HG03571 (cell line): ENCODE measurements at regions not wholly inside any gene's neighbourhood (a gene's known extent, or its start where the extent isn't known, plus 50 kb on each side); places are given as distances from the start of the nearest gene placed in this dataset.
"Not testable (repeated sequence)": the region's sequence is repeated elsewhere in the genome, so short reads cannot be mapped to it uniquely, and the experiment has no call there.

Experiments used
- ATAC-seq: cut with Tn5 transposase; IDR thresholded peaks from one replicate; pipeline ENCODE4 v1.9.1; 2021; ENCODE audit not compliant: unreplicated experiment

DNA sequence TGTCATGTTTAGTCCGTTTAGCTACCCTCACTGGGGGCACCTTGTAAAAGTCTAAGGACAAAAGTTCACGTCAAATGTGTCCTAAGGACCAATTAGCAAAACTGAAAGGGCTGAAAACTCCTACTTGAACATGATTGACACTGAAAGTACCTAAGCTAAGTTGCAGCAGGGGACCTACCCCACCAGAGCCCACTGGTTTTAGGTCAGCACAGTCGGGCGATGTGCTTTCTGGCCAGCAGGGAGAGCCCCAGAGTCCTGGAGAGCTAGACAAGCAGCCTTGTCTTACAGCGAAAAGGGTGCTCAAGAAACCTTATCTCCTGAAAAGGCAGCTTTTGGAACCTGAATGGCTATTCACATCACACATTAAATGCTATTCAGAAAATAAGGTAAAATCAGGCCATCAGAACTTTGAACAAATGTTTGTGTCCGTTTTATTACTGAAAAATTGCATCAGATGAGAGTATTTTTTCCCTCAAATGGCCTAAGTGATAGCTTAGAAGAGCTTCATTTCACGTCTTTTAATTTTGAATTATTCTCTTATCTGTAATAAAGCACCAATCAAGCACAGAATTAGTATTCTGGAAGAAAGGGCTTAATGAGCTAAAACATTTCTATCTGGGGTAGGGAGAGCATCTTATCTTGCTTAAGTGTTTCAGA, 52.2 kb upstream of the MKI67 start:
- ATAC-seq, result no peak

DNA sequence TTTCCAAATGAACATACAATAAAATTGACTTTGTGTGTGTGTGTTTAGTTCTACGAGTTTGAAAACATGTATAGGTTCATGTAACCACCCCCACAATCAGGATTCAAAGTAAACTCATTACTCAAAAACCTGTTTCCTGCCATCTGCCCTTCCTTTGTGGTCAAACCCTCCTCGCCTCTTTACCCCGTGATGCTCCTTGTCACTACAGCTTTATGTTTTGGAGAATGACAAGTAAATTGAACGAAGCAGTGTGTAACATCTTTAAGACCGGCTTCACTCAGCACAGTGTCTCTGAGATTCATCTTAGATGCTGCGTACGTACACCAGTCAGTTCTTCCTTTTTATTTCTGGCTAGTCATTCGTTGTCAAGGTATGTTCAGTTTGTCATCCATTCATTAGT, 54.6 kb upstream of the MKI67 start:
- ATAC-seq, result no peak

GRCh38 chr10:128185627-128186026, 59.4 kb upstream of the MKI67 start:
- no peak for ATAC-seq

- ATAC-seq, result no peak
Observed at GRCh38 chr10:128186959-128187787, 61.0 kb upstream of the MKI67 start.

DNA sequence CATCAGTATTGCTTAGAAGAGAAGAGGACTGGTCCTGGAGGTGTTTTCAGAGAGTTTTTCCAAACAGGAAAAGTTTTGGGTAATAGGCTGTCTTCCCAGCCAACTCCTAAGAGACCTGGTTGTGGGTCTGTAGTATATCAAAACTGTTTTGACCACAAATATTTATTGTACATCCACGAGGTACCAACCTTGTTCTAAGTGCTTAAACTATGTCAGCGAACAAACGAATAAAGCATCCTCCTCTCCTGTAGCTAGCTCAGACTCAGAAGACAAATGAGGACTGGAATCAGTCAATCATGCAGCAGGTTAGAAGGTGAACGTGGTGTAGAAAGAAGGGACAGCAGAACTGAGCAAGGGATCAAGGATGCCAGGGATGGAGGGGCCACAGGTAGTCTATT, 61.6 kb upstream of the MKI67 start:
- ATAC-seq, result no peak

GRCh38 chr10:128189176-128189575, 63.0 kb upstream of the MKI67 start:
- ATAC-seq, result no peak

- ATAC-seq, result no peak
Observed at GRCh38 chr10:128191847-128192246, 65.6 kb upstream of the MKI67 start.

DNA sequence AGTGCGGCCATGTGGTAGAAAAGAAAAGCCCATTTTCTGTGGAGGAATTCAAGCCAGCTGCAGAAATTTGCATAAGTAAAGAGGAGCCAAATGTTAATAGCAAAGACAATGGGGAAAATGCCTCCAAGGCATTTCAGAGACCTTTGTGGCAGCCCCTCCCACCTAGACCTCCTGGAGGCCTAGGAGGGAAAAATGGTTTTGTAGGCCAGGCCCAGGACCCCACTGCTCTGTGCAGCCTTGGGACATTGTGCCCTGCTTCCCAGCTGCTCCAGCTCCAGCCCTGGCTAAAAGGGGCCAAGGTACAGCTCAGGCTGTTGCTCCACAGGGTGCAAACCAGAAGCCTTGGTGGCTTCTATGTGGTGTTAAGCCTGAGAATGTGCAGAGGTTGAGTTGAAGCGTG, 75.6 kb upstream of the MKI67 start:
- not testable (repeated sequence) for ATAC-seq

- ATAC-seq, result no peak
Observed at GRCh38 chr10:128203028-128203427, 76.8 kb upstream of the MKI67 start.

GRCh38 chr10:128205591-128205990, 79.4 kb upstream of the MKI67 start:
- not testable (repeated sequence) for ATAC-seq

DNA sequence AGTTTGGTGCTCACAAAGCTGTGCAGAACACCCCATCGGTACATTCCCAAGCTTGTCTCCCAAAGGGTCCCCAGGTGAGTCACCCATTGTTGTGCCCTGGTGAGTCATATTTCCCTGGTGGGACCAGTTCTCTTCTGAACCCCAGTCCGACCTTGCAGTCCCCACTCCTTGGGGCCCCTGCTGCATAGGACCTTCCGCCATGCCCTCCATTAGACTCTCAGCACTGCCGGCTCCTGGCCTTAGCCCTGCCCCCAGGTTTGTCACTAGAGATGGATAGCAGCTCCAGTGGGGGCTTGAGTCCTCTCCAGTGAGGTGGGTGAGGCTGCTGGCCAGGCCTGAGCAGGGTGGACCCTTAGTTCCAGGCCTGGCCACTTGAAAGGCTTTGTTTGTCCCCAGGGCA, 80.5 kb upstream of the MKI67 start:
- no peak for ATAC-seq

DNA sequence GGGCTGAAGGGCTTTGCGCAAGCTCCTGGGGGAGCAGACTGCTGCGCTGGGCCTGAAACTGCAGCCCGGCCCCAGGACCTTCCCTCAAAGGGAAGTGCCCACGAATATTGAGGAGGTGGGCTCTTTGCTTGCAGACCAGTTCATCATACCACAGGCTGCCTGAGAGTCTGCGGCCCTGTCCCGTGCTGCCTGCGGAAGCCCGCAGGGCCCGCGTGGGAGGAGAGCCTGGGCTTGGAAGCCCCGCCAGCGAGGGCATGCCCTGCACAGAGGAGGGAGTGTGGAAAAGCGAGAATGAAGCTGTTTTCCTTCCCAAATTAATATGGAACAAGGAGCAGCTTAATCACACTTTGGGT, 83.6 kb upstream of the MKI67 start:
- ATAC-seq, result no peak

- peak; percentile 50 for ATAC-seq
Observed at GRCh38 chr10:128210215-128211063, 84.2 kb upstream of the MKI67 start.

DNA sequence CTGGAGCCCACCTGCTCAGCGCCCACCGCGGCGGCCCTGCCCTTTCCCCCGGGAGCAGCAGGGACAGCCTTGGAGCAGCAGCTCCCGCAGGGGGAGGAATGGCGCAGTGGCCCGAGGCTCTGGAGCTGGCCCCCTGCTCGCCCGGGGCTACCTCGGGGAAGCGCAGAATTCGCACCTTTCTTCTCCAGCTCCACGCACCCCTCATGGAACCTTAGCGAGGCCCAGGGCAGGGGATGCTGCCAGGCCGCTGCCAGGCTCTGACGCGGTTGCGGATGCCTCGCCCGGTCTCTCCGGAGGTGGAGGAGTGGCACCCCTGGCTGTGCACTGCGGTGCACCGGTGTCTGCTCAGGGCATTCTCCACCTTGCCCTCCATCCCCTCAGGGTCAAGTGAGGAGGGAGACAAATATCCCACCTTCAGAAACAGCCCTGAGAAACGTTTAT, 84.9 kb upstream of the MKI67 start:
- ATAC-seq, result no peak

DNA sequence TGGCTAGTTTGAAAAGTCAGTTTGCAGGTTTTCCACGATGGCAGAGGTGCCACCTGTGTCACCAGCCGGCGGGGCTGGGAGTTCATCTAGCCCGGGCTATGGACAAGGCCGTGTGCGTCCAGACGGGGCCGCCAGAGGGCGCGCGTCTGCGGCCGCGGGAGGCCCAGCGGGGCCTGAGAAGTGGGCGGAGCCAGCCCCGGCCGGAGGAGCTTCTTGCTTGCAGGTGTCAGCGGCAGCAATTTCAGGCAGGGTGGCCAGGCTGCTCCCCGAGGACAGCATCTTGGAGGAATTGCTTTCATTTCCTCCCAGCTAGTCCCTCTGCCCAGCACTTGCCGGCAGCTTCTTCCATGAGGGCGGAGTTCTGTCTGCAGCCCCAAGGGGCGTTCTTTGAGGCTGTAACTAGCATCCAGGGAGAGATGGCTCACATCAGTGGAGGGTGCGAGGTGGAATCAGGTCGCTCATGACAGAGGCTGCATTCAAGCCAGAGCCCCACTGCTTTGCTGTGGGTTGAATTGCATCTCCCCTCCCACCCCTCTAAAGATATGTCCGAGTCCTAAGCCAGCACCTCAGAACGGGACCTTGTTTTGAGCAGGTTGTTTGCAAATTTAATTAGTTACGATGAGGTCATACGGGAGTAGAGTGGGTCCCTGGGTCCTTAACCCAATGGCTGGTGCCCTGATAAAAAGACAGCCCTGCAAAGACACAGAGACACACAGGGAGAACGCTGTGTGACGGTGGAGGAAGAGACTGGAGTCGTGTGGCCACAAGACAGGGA, 85.9 kb upstream of the MKI67 start:
- ATAC-seq, result peak; percentile 98

GRCh38 chr10:128213156-128213555, 86.9 kb upstream of the MKI67 start:
- no peak for ATAC-seq

DNA sequence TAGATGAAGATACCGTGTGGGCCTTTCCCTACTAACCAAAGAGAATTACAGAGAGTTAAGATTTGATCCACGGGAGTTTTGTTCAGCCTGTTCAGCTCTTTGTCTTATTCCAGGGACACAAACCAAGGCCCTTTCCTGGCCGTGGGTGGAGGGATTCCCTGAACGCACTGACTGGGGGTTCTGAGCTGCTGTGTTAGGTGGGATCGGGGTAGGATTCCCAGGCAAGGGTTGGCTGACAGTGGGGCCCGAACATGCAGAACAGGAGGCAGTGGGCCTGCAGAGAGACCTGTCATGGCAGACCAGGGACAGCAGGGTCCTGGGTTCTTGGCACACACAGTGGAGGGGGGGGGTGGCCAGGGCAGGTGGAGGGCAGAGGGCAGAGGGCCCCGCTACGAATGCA, 89.5 kb upstream of the MKI67 start:
- no peak for ATAC-seq

GRCh38 chr10:128217136-128217535, 90.9 kb upstream of the MKI67 start:
- ATAC-seq, result no peak

- ATAC-seq, result no peak
Observed at GRCh38 chr10:128218161-128218560, 91.9 kb upstream of the MKI67 start.

GRCh38 chr10:128219295-128219694, 93.1 kb upstream of the MKI67 start:
- ATAC-seq, result no peak

GRCh38 chr10:128220021-128220420, 93.8 kb upstream of the MKI67 start:
- no peak for ATAC-seq
